IMR-90 (cell line): ENCODE measurements at regions not wholly inside any gene's neighbourhood (a gene's known extent, or its start where the extent isn't known, plus 50 kb on each side); places are given as distances from the start of the nearest gene placed in this dataset.

Experiments used
- ATAC-seq: fragments of 200-7000 bp; cut with Tn5 transposase; 2 replicates; pipeline ENCODE4 v1.9.1; 2020; ENCODE audit warnings: low read depth, mild to moderate bottlenecking, moderate library complexity
- BruUV-seq: library from RNA; stranded (reverse); fragments of 400-500 nt; replicated peaks from 2 replicates; lab custom pipeline; 2021; lab: Mats Ljungman, UMichigan
- CTCF ChIA-PET: fragments of 300-600 bp; formaldehyde crosslinking; extraction: SDS; loops from one replicate; lab custom pipeline; 2021; ENCODE audit warnings: antibody characterized with exemption; lab: Yijun Ruan, JAX
- POLR2A ChIA-PET: fragments of 300-600 bp; sonication (Branson Sonifier 250); formaldehyde crosslinking; loops from one replicate; lab custom pipeline; 2022; ENCODE audit warnings: antibody characterized with exemption; ENCODE audit not compliant: unreplicated experiment; lab: Charles Lee
- DNase-seq: peaks from one replicate; pipeline ENCODE4 v3.0.0; 2013
- H2AFZ ChIP-seq: replicated peaks from 2 replicates; pipeline ENCODE3; 2013; ENCODE audit warnings: low read length, mild to moderate bottlenecking; ENCODE audit not compliant: poor library complexity
- H2AK5ac ChIP-seq: 2 replicates; pipeline ENCODE4 v1.6.1; 2013; ENCODE audit warnings: low read depth, low read length, inconsistent platforms
- H2AK9ac ChIP-seq: replicated peaks from 2 replicates; pipeline ENCODE3; 2013; ENCODE audit warnings: mild to moderate bottlenecking, low read depth, low read length, moderate library complexity; ENCODE audit not compliant: poor library complexity
- H2BK120ac ChIP-seq: 2 replicates; pipeline ENCODE4 v1.6.1; 2013; ENCODE audit warnings: low read depth, low read length, inconsistent platforms
- H2BK15ac ChIP-seq: 3 replicates; pipeline ENCODE4 v1.6.1; 2013; ENCODE audit warnings: low read depth, low read length, inconsistent platforms
- H2BK20ac ChIP-seq: 2 replicates; pipeline ENCODE4 v1.6.1; 2013; ENCODE audit warnings: low read depth, mild to moderate bottlenecking, inconsistent platforms, low read length, moderate library complexity
- H2BK5ac ChIP-seq: 2 replicates; pipeline ENCODE4 v1.6.1; 2013; ENCODE audit warnings: mild to moderate bottlenecking, low read depth, low read length, inconsistent platforms; ENCODE audit not compliant: poor library complexity, severe bottlenecking
- H3K14ac ChIP-seq: replicated peaks from 2 replicates; pipeline ENCODE4 v1.6.1; 2013; ENCODE audit warnings: low read depth, low read length, inconsistent platforms
- H3K18ac ChIP-seq: 2 replicates; pipeline ENCODE4 v1.6.1; 2013; ENCODE audit warnings: low read depth, low read length, control low read depth
- H3K23ac ChIP-seq: 2 replicates; pipeline ENCODE4 v1.6.1; 2013; ENCODE audit warnings: low read depth, low read length, inconsistent platforms
- H3K27ac ChIP-seq: 2 replicates; pipeline ENCODE4 v1.5.1; 2013; ENCODE audit warnings: mild to moderate bottlenecking, control low read depth, low read length; ENCODE audit not compliant: insufficient read depth
- H3K27me3 ChIP-seq: 2 replicates; pipeline ENCODE4 v1.6.1; 2013; ENCODE audit warnings: low read length; ENCODE audit not compliant: control insufficient read depth, insufficient read depth
- H3K36me3 ChIP-seq: 2 replicates; pipeline ENCODE4 v1.6.1; 2013; ENCODE audit warnings: low read length, mixed read lengths; ENCODE audit not compliant: control insufficient read depth, insufficient read depth
- H3K4ac ChIP-seq: 2 replicates; pipeline ENCODE4 v1.6.1; 2013; ENCODE audit warnings: low read depth, low read length, inconsistent platforms
- H3K4me1 ChIP-seq: 2 replicates; pipeline ENCODE4 v1.6.1; 2013; ENCODE audit warnings: low read length, mixed read lengths; ENCODE audit not compliant: control insufficient read depth, insufficient read depth
- H3K4me2 ChIP-seq: 2 replicates; pipeline ENCODE4 v1.6.1; 2013; ENCODE audit warnings: low read depth, mild to moderate bottlenecking, control low read depth, low read length, moderate library complexity
- H3K4me3 ChIP-seq: 2 replicates; pipeline ENCODE4 v1.5.1; 2013; ENCODE audit warnings: low read depth, mild to moderate bottlenecking, control low read depth, low read length, moderate library complexity; ENCODE audit not compliant: insufficient read depth
- H3K56ac ChIP-seq: 2 replicates; pipeline ENCODE4 v1.6.1; 2013; ENCODE audit warnings: low read length, inconsistent platforms; ENCODE audit not compliant: insufficient read depth; ENCODE audit errors: extremely low read depth
- H3K79me1 ChIP-seq, 2 experiments: 2 replicates each; pipeline ENCODE4 v1.6.1; 2013; ENCODE audit warnings: low read length in 2 of 2, inconsistent platforms in 1 of 2, low read depth in 1 of 2
- H3K9ac ChIP-seq: 2 replicates; pipeline ENCODE4 v1.6.1; 2013; ENCODE audit warnings: low read depth, low read length, control low read depth
- H3K9me1 ChIP-seq: 2 replicates; pipeline ENCODE4 v1.6.1; 2013; ENCODE audit warnings: low read length, inconsistent platforms; ENCODE audit not compliant: insufficient read depth
- H3K9me3 ChIP-seq: 2 replicates; pipeline ENCODE4 v1.6.1; 2013; ENCODE audit warnings: low read length; ENCODE audit not compliant: control insufficient read depth, insufficient read depth
- H4K20me1 ChIP-seq: 2 replicates; pipeline ENCODE4 v1.6.1; 2013; ENCODE audit warnings: low read length, inconsistent platforms; ENCODE audit not compliant: insufficient read depth
- H4K5ac ChIP-seq: 2 replicates; pipeline ENCODE4 v1.6.1; 2013; ENCODE audit warnings: mild to moderate bottlenecking, low read depth, low read length, control low read depth
- H4K8ac ChIP-seq, 2 experiments: 2 replicates each; pipeline ENCODE4 v1.6.1; 2013; ENCODE audit warnings: low read depth in 2 of 2, low read length in 2 of 2, control low read depth in 1 of 2, inconsistent platforms in 1 of 2
- H4K91ac ChIP-seq: 2 replicates; pipeline ENCODE4 v1.6.1; 2013; ENCODE audit warnings: low read depth, low read length, inconsistent platforms; ENCODE audit not compliant: insufficient read depth
- BHLHE40 ChIP-seq: fragments of 150-350 bp; IDR thresholded peaks from 2 replicates; pipeline ENCODE4 v1.6.1; 2016; ENCODE audit warnings: mild to moderate bottlenecking, low read depth, low read length
- CEBPB ChIP-seq: IDR thresholded peaks from 2 replicates; pipeline ENCODE4 v1.6.1; 2012; ENCODE audit warnings: low read depth, low read length, improper control_type of control experiment
- CHD1 ChIP-seq: IDR thresholded peaks from 2 replicates; pipeline ENCODE4 v1.6.1; 2012; ENCODE audit warnings: low read depth, low read length, improper control_type of control experiment
- CTCF ChIP-seq: conservative IDR thresholded peaks from 2 replicates; pipeline ENCODE4 v1.5.1; 2012; ENCODE audit warnings: mild to moderate bottlenecking, low read depth, low read length, improper control_type of control experiment
- ELK1 ChIP-seq: fragments of 150-350 bp; IDR thresholded peaks from 2 replicates; pipeline ENCODE4 v1.6.1; 2016; ENCODE audit warnings: low read depth, mild to moderate bottlenecking, low read length, moderate library complexity, borderline replicate concordance
- FOS ChIP-seq: fragments of 150-350 bp; IDR thresholded peaks from 2 replicates; pipeline ENCODE4 v1.6.1; 2016; ENCODE audit warnings: low read depth, low read length
- MAFK ChIP-seq: IDR thresholded peaks from 2 replicates; pipeline ENCODE4 v1.6.1; 2012; ENCODE audit warnings: low read depth, low read length, improper control_type of control experiment
- MAZ ChIP-seq: IDR thresholded peaks from 2 replicates; pipeline ENCODE4 v1.6.1; 2012; ENCODE audit warnings: low read depth, mild to moderate bottlenecking, low read length, improper control_type of control experiment, moderate library complexity, borderline replicate concordance
- MXI1 ChIP-seq: IDR thresholded peaks from 2 replicates; pipeline ENCODE4 v1.6.1; 2012; ENCODE audit warnings: low read depth, mild to moderate bottlenecking, low read length, moderate library complexity, borderline replicate concordance
- NFE2L2 ChIP-seq: fragments of 150-350 bp; IDR thresholded peaks from 2 replicates; pipeline ENCODE4 v1.6.1; 2016; ENCODE audit warnings: low read depth, mild to moderate bottlenecking, low read length
- POLR2A ChIP-seq: IDR thresholded peaks from 2 replicates; pipeline ENCODE4 v1.6.1; 2012; ENCODE audit warnings: mild to moderate bottlenecking, low read depth, low read length
- RAD21 ChIP-seq: IDR thresholded peaks from 2 replicates; pipeline ENCODE4 v1.6.1; 2012; ENCODE audit warnings: low read length, improper control_type of control experiment
- RCOR1 ChIP-seq: IDR thresholded peaks from 2 replicates; pipeline ENCODE4 v1.6.1; 2012; ENCODE audit warnings: mild to moderate bottlenecking, low read length, improper control_type of control experiment; ENCODE audit not compliant: insufficient replicate concordance
- RFX5 ChIP-seq: IDR thresholded peaks from 2 replicates; pipeline ENCODE4 v1.8.0; 2012; ENCODE audit warnings: low read depth, mild to moderate bottlenecking, low read length, moderate library complexity
- SMC3 ChIP-seq: fragments of 150-350 bp; IDR thresholded peaks from 2 replicates; pipeline ENCODE4 v1.6.1; 2016; ENCODE audit warnings: low read depth, mild to moderate bottlenecking, antibody characterized with exemption, low read length, moderate library complexity
- USF2 ChIP-seq: fragments of 150-350 bp; IDR thresholded peaks from 2 replicates; pipeline ENCODE4 v1.6.1; 2017; ENCODE audit warnings: mild to moderate bottlenecking, antibody characterized with exemption, low read length, low read depth
- WGBS, 2 experiments: methylation state at CpG; one replicate each; pipeline versions ENCODE4 v1.1.5 to v1.1.7; 2013; ENCODE audit warnings: missing lambda C conversion rate in 2 of 2; ENCODE audit not compliant: insufficient read length in 1 of 2; ENCODE audit errors: extremely low coverage in 2 of 2; 5-methylcytosine and 5-hydroxymethylcytosine counted together
- dilution Hi-C: fragments of 300-500 bp; cut with HindIII; formaldehyde crosslinking; loops from one replicate; pipeline ENCODE4 v1.14.3; 2018; ENCODE audit warnings: low sequenced_read_pairs; ENCODE audit not compliant: unreplicated experiment
- in situ Hi-C: fragments of 300-500 bp; cut with MboI; formaldehyde crosslinking; loops from 3 replicates; pipeline ENCODE4 v1.14.3; 2019; ENCODE audit warnings: low sequenced_read_pairs, inconsistent platforms, mixed read lengths
- intact Hi-C: fragments of 100-400 bp; cut with micrococcal nuclease; formaldehyde crosslinking; loops from 2 replicates; pipeline ENCODE4 v1.10.0; 2022

GRCh38 chrX:137423241-137423640 is 142.7 kb upstream of the ZIC3 start:
- Histone ChIP-seq H3K18ac (no peak overlapping the region), H2AK9ac (no peak overlapping the region), H4K5ac (no peak overlapping the region), H3K4ac (no peak overlapping the region), H3K23ac (no peak overlapping the region), H2BK15ac (no peak overlapping the region), H3K4me2 (no peak overlapping the region), H2AK5ac (no peak overlapping the region), H3K36me3 (no peaks in the 10 kb centered on the region), H4K20me1 (no peaks in the 10 kb centered on the region), H3K9me1 (no peaks in the 10 kb centered on the region), H3K4me1 (no peaks in the 10 kb centered on the region), H3K79me1 (no peaks in the 10 kb centered on the region), H3K56ac (no peak overlapping the region), H2BK120ac (no peak overlapping the region), H4K8ac (no peak overlapping the region), H2AFZ (no peak overlapping the region), H2BK20ac (no peak overlapping the region), H3K27me3 (peaks cover 8% of the 10 kb centered on the region), H3K9me3 (peaks cover 2% of the 10 kb centered on the region; the same call in 1 of the 2 replicates), H3K14ac (no peak overlapping the region), H2BK5ac (no peak overlapping the region), H3K4me3 (no peak overlapping the region), H3K27ac (no peak overlapping the region), H4K91ac (no peak overlapping the region), H3K9ac (no peak overlapping the region)
- intact Hi-C loops (no loop called here), in situ Hi-C loops (no loop called here), dilution Hi-C loops (no loop called here)
- ChIA-PET POLR2A (interaction anchor here (0.6 kb wide), 1 partner anchor 181 kb away, joined by 3 read pairs; no protein-coding TSS in a partner anchor), CTCF (no interaction called here)
- TF ChIP-seq MXI1 = no peak
- no peak for TF ChIP-seq BHLHE40
- TF ChIP-seq RCOR1 = no peak
- no peak for TF ChIP-seq CTCF
- no peak for TF ChIP-seq SMC3
- TF ChIP-seq USF2 = no peak
- no peak for TF ChIP-seq CEBPB
- TF ChIP-seq POLR2A = no peak
- no peak for TF ChIP-seq FOS
- TF ChIP-seq RAD21 = no peak
- TF ChIP-seq MAFK = no peak
- TF ChIP-seq NFE2L2 = no peak
- TF ChIP-seq MAZ = no peak
- no peak for TF ChIP-seq ELK1
- no peak for TF ChIP-seq RFX5
- TF ChIP-seq CHD1 = no peak
- BruUV-seq = no TSS peak
- DNase-seq (no peak), ATAC-seq (no peak)
- WGBS, 2 experiments = 0% methylated on average over 1 of the region's 3 CpGs; no CpG with 5 or more reads in 1 of the 2 experiments
